ENCODE measurements at regions not wholly inside any gene's neighbourhood (a gene's known extent, or its start where the extent isn't known, plus 50 kb on each side); places are given as distances from the start of the nearest gene placed in this dataset.

DNA sequence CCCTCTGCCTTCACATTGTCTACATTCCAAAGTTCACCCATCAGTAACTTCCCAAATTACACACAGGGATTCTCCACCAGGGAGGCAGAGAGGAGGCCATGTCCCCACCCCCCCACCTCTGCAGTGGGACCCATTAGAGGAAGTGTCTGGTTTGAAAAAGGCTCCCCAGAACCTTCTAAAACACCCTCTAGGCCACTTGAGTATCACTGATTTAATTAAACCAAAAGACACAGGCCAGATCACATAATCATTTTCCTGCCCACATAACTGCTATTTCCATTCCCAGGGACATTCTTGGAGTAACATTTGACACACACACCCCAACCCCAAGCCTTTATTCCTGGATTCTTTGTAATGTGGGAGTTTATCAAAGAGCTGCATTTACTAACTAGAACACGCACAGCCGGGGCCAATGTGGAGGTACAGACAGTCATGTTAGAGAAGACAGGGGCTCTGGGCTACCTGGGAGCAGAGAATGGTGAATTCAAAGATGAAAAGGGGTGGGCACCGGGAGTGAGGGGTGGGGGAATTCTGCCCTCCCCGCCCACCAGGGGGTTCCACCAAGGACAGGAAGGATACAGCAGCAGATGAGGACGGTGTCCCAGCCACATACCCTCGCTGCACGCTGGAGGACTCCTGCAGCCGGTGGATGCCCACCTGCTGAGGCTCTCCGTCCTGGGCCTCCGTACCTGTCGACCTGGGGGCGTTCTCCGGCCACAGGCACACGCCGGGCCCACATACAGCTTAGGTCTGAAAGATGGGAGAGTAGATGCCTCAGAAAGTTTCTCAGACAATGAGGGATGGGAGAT is 201.4 kb upstream of the CTNNB1 start:
- DNase-seq, result no peak

DNA sequence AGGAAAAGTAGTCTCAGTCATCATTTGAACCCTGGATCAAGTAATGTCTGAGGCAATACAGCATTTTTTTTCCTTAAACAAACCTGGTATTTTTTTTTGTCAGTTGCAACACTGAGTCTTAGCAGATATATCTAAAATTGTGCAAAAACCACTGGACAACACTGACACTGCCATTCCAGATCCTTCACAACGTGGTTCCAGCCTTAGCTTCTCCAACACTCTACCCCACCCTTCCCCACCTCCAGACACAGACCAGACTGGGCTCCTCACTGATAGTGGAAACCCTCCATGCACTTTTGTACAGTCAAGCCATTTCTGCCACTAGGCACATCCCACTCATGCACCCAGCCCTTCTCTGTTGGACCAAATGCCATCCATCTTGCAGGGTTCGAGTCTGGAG is 199.6 kb upstream of the CTNNB1 start:
- DNase-seq, result no peak

DNA sequence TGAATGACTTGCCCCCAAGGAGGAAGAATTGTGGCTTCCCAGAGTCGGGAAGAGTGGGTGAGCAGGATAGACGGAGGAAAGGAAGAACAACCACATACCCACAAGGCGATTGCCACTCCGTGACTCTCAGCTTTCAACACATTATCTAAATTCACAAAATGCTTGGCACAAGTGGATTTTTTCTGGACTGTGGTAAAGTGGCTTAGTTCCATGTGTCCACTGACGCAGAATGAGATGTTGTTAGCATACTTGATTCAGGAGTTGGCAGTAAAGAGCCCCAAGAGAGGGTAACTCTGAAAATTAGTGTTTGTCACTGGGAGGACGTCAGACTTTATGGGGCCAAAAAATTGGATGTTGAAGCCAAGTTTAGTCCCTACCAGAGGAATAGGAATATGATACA is 198.8 kb upstream of the CTNNB1 start:
- no peak for DNase-seq

DNA sequence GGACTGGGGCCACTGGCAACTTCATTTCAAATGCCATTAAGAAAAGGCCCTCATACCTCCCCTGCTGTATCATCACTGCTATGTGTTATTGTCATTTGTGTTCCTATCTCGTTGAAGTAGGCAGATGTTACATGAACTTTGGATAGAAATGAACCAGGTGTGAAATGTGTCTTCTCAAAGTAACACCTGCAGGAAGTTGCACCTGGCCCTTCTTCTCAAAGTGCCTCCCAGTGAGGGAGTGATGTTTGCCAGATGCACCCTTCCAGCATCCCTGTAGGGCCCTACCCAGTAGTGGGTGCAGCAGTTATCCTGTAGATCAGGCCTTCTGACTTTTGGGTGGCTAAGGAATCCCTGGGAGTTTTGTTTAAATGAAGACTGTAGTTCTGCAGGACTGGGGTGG is 197.7 kb upstream of the CTNNB1 start:
- DNase-seq, result no peak

DNA sequence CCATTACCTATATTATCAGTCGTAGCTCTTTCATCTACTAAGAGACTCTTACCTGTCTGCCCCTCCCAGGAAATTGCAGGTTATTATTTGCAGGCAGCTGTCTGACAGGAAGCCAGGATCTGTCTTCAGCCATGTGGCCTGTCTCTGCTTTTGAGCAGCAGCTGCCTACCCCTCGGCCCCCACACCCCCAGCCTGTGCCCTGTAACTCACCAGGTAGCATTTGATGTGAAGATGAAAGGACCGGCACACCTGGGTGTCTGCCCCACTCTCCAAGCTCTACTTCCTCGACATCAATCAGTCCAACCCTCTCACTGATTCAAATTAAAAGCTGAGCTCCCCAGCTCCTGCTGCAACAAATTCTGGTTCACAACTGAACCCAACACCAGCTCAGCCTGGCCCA is 197.2 kb upstream of the CTNNB1 start:
- no peak for DNase-seq

DNA sequence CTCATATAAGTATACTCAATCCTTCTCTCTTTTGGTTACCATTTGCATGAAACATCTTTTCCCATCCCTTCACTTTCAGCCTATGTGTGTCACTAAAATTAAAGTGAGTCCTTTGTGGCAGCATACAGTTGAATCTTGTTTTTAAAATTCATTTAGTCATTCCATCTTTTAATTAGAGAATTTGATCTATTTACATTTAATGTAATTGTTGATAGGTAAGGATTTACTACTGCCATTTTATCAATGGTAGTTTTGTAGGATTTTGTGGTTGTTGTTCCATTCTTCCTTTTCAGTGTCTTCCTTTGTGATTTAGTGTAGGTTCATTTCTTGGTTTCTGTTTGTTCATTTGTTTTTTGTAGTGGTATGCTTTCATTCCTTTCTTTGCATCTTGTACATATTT is 191.9 kb upstream of the CTNNB1 start:
- no peak for DNase-seq

DNA sequence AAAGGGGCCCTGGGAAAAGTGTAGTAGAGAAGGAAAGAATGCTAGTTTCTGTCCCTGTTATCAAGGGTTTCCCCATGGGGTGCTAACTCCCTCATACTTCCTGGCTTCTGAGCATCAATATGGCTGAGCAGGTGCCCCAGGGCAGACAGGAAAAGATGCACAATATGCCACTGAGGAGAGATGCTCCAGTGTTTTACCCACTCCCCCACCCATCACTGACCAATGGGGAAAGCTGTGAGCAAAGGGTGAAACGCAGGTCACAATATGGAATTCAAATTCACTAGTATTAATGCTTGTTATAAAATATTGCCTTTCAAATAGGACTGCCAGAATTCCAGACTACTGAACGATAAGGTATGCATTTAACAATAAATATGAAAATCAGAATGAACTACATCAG is 187.5 kb upstream of the CTNNB1 start:
- no peak for DNase-seq

DNA sequence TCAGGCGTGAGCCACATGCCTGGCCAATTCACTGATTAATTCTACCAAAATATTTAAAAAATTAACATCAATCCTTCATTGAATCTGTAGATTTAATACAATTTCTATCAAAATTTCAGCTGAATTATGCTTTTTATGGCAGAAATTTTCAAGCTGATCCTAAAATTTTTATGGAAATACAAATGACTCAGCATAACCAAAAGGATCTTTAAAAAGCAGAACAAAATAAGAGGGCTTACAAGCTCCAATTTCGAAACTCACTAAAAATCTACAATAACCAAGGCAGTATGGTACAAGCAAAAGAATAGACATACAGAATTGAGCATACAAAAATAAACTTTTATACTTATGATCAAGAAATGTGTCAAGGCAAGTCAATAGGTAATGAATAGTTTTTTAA is 180.4 kb upstream of the CTNNB1 start:
- DNase-seq, result no peak

DNA sequence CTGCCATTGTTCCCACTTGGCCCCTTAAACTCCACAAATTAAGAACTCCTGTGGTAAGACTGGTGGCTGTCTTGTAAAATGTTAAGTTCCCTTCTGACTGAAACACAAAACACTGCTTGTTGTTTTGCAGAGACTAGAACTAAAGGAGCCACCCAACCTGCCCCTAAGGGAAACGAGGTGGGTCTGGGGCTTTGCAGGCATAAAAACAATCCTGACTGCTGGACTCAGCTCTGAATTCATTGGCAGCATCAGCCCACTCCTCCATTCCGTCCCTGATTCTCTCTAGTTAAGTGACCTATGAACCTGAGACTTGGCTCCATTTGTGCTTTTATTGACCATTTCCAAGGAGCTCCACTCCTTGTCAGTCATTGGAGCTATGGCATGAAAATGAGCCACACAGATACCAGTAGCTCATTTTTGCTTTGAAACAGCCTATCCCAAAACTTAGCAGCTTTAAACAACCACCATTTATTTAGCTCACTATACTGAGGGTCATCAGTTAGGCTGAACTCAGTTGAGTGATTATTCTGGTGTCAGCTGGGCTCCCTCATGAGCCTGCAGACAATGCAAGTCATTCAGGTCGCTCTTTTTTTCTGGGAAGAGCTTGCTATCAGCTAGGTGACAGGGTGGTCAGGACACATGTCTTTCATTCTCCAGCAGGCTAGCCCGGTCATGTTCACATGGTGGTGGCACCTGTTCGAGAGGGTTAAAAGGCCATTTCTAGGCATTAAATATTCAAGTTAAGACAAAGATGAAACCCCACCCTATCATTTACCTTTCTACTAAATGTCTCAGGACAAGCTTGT is 175.1 kb upstream of the CTNNB1 start:
- no peak for DNase-seq

DNA sequence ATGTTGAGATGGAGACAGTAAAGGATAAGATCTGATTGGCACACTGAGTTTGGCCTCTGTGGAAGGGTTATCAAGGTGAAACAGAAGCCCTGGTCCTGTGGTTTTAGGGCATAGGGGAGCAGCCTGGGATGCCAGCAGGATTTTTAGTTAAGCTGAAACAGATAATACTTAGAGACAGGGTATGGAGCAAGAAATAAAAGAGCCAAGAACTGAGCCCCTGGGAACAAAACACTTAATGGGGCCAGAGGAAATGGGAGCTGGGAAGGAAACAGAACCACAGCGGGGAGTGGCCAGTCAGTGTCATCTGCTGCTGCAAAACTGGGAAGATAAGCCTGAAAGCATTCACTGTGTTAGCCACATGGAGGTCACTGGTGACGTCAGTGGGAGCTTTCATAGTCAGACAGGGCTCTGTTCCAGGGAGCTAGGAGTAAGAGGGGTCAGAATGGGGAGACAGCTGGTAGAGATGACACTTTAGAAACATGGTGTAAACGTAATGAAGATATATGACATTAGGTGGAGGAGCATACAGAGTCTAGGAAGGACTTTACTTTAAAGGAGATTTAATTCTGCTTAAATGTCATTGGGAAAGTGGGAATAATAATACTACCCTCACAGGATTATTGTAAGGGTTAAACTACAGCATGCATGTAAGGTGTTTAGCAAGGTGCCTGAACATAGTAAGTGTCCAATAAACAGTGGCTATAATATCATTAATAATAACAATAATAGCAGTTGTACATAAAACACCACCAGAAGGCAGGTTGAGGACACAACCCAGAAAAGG is 172.7 kb upstream of the CTNNB1 start:
- DNase-seq, result no peak

DNA sequence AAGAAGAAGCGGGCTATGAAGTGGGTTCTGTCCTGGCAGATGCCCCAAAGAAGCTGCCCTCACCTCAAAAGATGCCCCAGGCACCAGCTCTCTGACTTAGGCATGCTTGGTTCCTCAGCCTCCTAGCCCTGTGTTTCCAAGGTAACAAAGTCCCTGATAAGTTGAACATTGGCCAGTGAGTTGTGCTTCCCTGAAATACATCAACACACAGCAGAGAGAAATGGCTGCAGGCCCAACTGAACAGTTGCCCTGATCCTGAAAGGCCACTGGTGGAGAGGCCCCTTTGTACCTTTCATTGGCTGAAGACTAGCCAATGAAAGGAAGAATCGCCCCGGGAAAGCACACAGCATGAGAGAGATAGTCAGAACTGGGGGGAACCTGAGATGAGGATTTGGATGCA is 169.9 kb upstream of the CTNNB1 start:
- DNase-seq, result no peak

DNA sequence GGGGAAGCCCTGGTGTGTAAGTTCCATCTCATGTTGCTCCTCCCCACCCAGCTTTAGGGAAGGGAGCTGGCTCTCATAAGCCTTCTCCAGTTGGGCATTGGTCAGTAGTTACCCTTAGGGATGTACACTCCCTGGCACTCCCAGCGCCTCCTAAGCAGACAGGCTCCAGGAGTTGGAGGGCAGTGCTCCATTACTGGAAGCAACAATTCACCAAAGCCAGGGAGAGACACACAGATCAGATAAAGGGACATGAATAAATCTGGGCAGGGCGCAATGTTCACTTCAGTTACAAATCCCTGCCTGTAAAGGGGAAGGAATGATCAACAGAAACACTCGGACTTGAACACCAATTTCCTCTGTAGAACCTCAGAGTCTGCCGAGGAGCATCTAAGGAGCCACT is 169.1 kb upstream of the CTNNB1 start:
- no peak for DNase-seq

DNA sequence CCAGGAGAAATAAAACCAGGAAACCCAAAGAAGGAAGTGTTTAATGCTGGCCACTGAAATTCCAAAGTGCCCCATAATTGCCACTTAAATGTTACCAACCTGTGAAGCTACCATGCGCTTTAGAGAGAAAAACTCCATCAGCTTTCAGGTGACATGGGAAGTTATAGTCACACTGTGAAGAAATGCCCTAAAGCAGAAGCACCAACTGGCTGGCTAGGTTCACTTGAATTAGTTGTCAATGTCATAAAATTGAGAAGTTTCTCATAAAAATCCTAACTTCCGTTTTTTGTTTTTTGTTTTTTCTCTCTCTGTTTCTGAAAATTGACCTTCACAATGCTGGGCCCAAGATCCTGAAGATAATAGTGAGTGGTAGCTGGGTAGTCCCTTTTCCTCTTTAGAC is 167.9 kb upstream of the CTNNB1 start:
- no peak for DNase-seq

DNA sequence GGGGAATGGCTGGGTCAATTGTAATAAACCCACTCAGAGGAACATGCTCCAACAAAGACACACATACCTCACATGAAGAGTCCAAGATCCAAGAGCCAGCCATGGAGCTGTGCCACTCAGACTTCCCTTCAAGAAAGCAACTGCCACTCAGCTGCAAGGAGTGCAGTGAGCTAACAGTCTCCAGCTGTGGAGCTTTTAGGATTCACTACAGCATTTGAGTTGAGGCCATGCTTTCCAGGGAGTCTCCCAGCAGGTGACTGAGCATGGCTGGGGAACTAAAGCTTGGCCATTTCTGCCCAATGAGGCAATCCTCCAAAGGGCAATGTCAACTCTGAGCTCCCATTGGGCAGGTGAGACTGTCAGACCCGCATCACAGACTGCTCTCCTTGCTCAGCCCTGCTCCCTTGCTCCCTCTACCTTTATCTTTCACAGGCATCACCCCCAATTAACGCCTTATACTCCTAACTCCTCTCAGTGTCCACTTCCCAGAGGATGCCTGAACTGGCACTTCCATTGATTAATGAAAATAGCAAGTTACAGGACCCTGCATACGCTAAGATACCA is 165.3 kb upstream of the CTNNB1 start:
- DNase-seq, result no peak

DNA sequence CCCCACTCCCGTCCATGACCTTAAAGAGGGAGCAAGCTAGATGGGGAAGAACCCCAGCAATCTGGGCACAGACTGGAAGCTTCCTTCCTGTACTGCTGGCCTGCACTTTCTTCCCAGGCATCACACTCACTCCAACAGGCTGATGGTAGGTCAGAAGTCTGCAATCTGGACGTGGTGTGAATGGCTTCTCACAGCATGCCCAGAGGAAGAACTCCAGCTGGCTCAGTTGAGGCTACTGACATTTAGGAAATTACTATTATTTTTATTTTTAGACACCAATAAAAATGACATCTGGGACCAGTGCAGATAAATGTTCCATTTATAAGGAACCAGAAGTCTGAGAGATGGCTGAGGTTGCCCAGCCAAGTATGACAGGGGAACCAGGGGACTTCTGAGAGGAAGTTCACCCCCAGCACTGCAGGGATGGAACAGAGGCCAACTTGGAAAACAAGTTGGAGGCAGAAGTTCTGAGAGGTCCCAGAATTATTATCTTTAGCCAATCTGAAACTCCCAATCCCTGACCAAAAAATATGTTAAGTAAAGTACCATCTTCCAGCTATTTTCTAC is 163.8 kb upstream of the CTNNB1 start:
- no peak for DNase-seq

DNA sequence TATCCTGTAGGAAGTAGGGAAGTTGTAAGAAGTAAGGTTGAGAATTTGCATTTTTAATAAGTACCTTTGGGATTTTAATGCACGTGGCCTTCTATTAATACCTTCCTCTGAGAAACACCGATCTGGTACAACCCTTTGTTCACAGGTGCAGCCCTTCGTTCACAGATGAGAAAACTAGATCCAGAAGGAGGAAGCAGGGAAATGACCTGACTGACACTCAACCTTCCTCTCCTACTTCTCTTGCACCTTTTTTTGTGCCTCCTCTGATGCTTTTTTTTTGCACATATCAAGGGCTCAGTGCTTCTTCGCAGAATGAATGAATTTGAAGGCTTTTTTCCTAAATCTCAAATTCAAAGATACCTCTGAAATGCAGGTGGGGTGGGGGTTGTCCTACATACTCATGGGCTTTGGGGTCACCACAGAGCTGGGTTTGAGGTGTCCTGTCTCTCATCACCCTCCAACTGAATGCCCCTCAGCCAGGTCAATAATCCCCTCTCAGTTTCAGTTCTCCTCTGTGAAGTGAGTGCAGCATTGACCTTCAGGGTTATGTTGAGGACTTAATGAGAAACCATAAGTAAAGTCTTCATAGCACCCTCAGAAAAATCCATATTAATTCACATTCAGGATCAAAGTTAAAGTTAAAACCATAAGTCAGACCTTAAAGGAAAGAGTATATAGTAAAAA is 161.5 kb upstream of the CTNNB1 start:
- no peak for DNase-seq

DNA sequence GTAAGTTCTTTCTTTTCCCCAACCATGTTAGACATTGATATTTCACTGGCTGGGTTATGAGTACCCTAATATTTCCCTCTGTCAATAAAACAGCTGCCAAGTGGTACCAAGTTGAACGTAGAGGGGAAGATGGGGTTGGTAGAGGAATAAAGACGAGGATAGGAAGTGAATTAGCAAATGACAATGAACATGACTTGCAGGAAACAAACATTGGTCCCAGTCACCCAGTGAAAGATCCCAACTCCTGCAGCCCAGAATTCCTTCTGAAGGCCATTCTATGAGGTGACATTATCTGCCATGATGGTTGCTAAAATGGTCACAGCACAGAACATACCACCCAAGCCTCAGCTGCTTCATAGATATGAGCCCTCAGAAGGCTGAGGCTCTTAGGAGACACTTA is 159.0 kb upstream of the CTNNB1 start:
- DNase-seq, result no peak

DNA sequence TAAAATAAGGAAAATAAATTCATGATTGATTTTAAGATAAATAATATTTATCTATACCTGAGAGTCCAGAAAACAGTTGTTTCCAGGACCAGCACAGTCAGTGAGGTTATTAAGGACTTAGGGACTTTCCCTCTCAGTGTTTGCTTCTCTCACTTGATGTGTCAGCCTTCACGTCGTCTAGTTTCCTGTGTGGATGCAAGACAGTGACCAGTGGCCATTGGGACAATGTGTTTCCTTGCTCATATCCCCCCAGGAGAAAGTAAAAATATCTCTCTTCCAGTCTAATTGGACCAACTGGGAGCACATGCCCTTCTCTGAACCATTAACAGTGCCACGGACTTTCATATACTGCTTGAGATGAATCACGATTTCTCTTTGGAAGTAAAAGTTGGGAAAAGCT is 157.8 kb upstream of the CTNNB1 start:
- DNase-seq, result no peak

DNA sequence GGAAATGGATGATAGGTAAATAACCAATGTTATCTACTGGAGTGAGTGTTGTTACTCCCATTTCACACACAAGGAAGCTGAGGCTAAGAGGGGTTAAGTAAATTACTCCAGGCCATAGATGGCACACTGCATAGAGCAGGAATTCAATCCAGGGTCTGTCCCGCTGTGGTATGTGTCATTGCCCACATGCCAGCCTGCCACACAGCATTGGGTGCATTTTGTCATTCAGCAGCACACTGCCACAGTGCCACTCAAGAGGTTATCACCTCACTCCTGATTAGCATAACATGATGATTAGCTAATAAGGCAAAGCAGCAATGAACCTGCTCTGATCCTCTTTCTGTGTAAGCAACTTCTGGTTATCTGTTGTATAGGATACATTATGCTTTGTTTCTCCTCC is 157.4 kb upstream of the CTNNB1 start:
- no peak for DNase-seq

DNA sequence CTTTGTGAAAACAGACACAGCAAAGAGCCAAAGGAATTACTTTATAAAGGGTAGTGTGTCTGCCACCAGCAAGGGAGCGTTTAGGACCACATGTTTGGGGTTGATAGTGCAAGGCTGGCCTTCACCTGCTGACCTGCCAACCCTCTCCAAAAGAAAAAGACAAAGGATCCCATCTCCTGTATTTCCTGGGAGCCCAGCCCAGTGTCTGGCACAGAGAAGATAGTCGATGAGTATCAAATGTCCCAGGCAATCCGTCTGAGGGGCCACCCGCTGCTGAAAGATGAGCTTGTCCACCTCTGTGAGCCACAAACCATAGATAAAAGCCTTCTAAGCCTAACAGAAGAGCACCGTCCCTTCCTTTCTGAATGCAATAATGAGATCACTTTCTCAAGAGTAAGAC is 154.8 kb upstream of the CTNNB1 start:
- DNase-seq, result no peak

DNA sequence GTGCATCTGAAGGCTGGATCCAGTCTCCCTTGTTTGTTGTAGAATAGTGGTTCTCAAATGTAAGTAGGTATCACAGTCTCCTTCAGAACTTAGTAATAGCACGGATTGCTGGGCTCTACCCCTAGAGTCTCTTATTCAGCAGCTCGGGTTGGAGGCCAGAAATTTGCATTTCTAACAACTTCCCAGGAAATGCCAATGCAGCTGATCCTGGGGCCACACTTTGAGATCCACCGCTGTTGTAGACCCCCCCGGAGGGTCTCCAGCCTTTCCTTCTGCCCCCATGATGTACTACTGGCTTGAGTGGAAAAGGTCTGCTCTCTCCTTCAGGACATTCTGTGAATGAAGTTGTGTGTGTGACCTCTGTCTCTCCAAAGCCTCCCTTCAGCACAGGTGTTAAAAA is 153.8 kb upstream of the CTNNB1 start:
- DNase-seq, result no peak

DNA sequence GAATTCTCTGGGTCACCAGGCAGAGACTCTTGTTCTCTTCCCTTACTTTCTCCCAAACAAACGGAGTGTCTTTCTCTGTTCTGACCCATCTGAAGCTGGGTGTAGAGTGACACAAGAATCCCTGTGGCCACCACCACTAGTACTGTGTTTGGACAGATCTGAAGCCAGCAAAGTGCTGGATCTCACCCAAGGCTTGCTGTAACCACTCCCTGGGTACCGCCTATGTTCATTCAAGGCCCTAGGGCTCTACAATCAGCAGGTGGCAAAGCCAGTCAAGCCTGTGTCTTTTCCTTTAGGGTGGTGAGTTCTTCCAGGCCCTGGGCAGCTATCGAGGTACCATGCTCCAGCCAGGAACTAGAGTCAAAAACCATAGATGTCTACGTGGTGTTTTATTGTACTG is 149.2 kb upstream of the CTNNB1 start:
- no peak for DNase-seq

DNA sequence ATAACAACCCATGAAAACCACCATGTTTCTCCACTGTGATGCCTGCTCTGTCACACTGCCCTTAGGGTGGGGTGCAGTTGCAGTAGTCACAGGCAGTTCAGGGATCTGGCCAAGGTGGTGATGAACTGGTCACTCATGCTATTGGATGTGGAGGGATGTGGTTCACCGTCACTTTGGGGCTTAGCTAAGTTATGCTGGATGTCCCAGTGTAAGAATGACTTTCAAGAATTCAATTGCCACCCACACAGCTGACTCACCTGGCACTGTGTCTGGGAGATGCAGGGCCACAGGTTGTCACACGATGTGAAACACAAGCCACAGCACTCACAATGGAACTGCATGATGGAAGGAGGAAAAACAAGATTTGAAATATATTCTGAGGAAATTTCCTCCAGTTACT is 146.1 kb upstream of the CTNNB1 start:
- DNase-seq, result no peak
